BLaER1 (cell line): ENCODE measurements at regions not wholly inside any gene's neighbourhood (a gene's known extent, or its start where the extent isn't known, plus 50 kb on each side); places are given as distances from the start of the nearest gene placed in this dataset.

Source experiments
- H3K27ac ChIP-seq: shearing (Covaris generic); formaldehyde crosslinking; 2 replicates; pipeline ENCODE4 v1.8.1; 2022
- H3K27me3 ChIP-seq: shearing (Covaris generic); formaldehyde crosslinking; 2 replicates; pipeline ENCODE4 v1.8.1; 2022
- H3K36me3 ChIP-seq: shearing (Covaris generic); formaldehyde crosslinking; 2 replicates; pipeline ENCODE4 v1.8.1; 2022
- H3K4me1 ChIP-seq: shearing (Covaris generic); formaldehyde crosslinking; 2 replicates; pipeline ENCODE4 v1.8.1; 2022
- H3K4me2 ChIP-seq: shearing (Covaris generic); formaldehyde crosslinking; 2 replicates; pipeline ENCODE4 v1.8.1; 2022
- H3K4me3 ChIP-seq: shearing (Covaris generic); formaldehyde crosslinking; 2 replicates; pipeline ENCODE4 v1.8.1; 2022
- H3K9ac ChIP-seq: shearing (Covaris generic); formaldehyde crosslinking; 2 replicates; pipeline ENCODE4 v1.8.1; 2022
- H3K9me3 ChIP-seq: shearing (Covaris generic); formaldehyde crosslinking; 2 replicates; pipeline ENCODE4 v1.8.1; 2022
- H4K20me1 ChIP-seq: shearing (Covaris generic); formaldehyde crosslinking; 2 replicates; pipeline ENCODE4 v1.8.1; 2022
- Cebpa-rat ChIP-seq: shearing (Covaris generic); IDR thresholded peaks from 2 replicates; pipeline ENCODE4 v1.8.1; 2022

GRCh38 chr14:53896726-53897125 is 59.9 kb downstream of the BMP4 start:
- Histone ChIP-seq H3K27ac (no peak overlapping the region), H3K36me3 (no peaks in the 10 kb centered on the region), H3K27me3 (no peaks in the 10 kb centered on the region), H3K9ac (no peak overlapping the region), H3K4me3 (no peak overlapping the region), H3K4me1 (peaks cover 19% of the 10 kb centered on the region), H4K20me1 (peaks cover 5% of the 10 kb centered on the region; the same call in 1 of the 2 replicates), H3K4me2 (no peak overlapping the region), H3K9me3 (no peaks in the 10 kb centered on the region)
- TF ChIP-seq Cebpa-rat, result no peak

GRCh38 chr14:53894456-53894855 is 62.2 kb downstream of the BMP4 start:
- Histone ChIP-seq H4K20me1 (peaks cover 5% of the 10 kb centered on the region; the same call in 1 of the 2 replicates), H3K27me3 (no peaks in the 10 kb centered on the region), H3K4me3 (no peak overlapping the region), H3K9ac (no peak overlapping the region), H3K36me3 (no peaks in the 10 kb centered on the region), H3K4me2 (peak overlapping the region; percentile 76), H3K9me3 (no peaks in the 10 kb centered on the region), H3K4me1 (peaks cover 19% of the 10 kb centered on the region), H3K27ac (no peak overlapping the region)
- TF ChIP-seq Cebpa-rat, result no peak

- Histone ChIP-seq H3K36me3 (no peaks in the 10 kb centered on the region), H3K4me2 (peak overlapping the region; percentile 76), H4K20me1 (peaks cover 5% of the 10 kb centered on the region; the same call in 1 of the 2 replicates), H3K27me3 (no peaks in the 10 kb centered on the region), H3K4me1 (peaks cover 19% of the 10 kb centered on the region), H3K9me3 (no peaks in the 10 kb centered on the region), H3K4me3 (no peak overlapping the region), H3K9ac (no peak overlapping the region), H3K27ac (no peak overlapping the region)
- no peak for TF ChIP-seq Cebpa-rat
Observed at GRCh38 chr14:53893374-53893773, 63.3 kb downstream of the BMP4 start.

DNA sequence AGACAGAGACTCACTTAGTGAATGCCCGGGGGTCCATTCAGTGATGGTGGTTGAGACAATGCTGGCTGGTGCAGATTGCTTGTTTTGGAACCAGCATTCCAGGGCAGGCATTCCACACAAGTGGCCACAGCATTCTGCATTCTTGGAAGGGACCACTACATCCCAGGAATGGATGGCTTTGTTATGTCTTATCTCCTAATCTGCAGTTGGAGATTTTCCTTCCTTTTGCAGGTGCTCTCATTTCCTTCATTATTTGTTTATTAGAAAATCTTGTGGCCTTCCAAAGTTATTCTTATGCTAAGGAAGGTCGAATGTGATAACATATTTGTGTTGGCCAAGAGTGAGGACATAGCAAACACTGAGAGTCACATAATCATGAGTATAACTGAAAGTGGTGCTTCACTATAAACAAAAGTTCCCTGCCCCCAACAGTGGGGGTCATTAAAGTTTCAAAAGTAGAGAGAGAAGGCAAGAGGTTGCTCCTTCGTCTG is 66.0 kb downstream of the BMP4 start:
- no peaks in the 10 kb centered on the region for H3K9me3 ChIP-seq
- H3K36me3 ChIP-seq, result no peaks in the 10 kb centered on the region
- peaks cover 19% of the 10 kb centered on the region for H3K4me1 ChIP-seq
- H3K27me3 ChIP-seq, result no peaks in the 10 kb centered on the region
- no peak overlapping the region for H3K9ac ChIP-seq
- no peak overlapping the region for H3K4me2 ChIP-seq
- H4K20me1 ChIP-seq, result peaks cover 5% of the 10 kb centered on the region; the same call in 1 of the 2 replicates
- no peak overlapping the region for H3K27ac ChIP-seq
- no peak overlapping the region for H3K4me3 ChIP-seq
- no peak for TF ChIP-seq Cebpa-rat

DNA sequence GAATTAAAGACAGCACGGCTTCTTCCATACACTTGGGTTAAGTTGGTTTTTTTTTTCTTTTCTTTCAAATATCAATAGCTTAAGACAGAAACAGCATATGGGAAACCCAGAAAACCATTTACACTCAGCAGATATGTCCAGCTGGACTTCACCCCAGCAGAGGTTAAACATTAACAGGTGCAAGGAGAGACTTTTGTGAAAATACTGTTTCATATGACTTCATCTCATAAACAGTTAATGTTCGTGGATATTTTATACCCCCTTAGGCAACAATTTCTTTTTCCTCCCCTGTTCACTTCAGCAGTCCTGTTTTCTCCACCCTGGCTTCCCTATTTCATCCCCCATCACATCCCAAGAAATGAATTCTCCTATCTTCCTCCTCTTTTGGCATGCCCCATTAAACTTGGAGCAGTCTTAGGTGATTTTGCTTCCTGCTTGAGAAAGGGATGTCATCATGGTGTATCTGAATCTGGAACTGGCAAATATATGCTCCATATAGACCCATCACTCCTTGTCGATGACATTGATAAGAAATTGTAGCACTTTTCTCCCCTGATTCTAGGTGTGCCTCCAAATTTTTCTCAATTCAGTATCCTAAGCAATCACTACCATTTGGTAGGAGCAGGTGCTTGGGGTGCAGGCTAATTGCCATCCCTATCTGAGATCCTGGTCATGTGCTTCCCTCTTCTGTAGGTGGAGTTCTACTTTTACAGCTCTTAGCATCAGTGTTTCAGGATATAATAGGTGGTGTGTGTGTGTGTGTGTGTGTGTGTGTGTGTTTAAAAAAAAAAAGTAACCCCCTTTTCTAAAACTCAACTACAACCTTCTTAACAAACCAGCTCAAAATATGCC is 67.9 kb downstream of the BMP4 start:
- Histone ChIP-seq H3K4me1 (peaks cover 3% of the 10 kb centered on the region), H3K27me3 (no peaks in the 10 kb centered on the region), H3K4me3 (no peak overlapping the region), H3K4me2 (no peak overlapping the region), H3K36me3 (no peaks in the 10 kb centered on the region), H4K20me1 (no peaks in the 10 kb centered on the region), H3K9me3 (no peaks in the 10 kb centered on the region), H3K9ac (no peak overlapping the region), H3K27ac (no peak overlapping the region)
- no peak for TF ChIP-seq Cebpa-rat

DNA sequence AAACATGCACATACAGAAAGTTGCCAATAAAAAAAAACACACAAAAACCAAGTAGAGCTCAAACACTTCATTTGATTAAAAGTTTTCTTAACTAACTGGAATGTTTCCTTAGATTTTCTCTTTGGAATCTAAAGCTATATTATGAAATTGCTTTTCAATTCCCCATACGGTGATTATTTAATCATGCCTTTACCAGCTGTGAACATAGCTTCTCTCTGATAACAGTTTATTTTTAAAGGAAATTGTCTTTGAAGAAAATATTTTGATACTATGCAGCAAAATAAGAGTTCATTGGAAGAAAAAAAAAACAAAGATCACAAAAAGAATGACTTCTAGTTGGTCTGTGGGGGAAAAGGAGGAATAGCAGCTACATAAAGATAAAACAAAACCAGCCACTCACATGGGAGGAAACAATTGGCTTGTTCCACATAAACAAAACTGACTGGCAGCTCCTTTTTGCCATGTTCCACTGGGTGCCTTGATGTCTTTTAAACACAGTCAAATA is 71.4 kb downstream of the BMP4 start:
- Histone ChIP-seq H3K9ac (no peak overlapping the region), H3K4me2 (no peak overlapping the region), H3K4me3 (no peak overlapping the region), H3K27ac (no peak overlapping the region), H3K9me3 (no peaks in the 10 kb centered on the region), H3K4me1 (no peaks in the 10 kb centered on the region), H4K20me1 (no peaks in the 10 kb centered on the region), H3K36me3 (no peaks in the 10 kb centered on the region), H3K27me3 (no peaks in the 10 kb centered on the region)
- no peak for TF ChIP-seq Cebpa-rat

GRCh38 chr14:53884601-53885000 is 72.0 kb downstream of the BMP4 start:
- no peaks in the 10 kb centered on the region for H3K9me3 ChIP-seq
- no peaks in the 10 kb centered on the region for H3K4me1 ChIP-seq
- no peak overlapping the region for H3K27ac ChIP-seq
- H3K27me3 ChIP-seq, result no peaks in the 10 kb centered on the region
- H3K9ac ChIP-seq, result no peak overlapping the region
- TF ChIP-seq Cebpa-rat, result no peak
- H3K4me2 ChIP-seq, result no peak overlapping the region
- H3K4me3 ChIP-seq, result no peak overlapping the region
- no peaks in the 10 kb centered on the region for H4K20me1 ChIP-seq
- H3K36me3 ChIP-seq, result no peaks in the 10 kb centered on the region

DNA sequence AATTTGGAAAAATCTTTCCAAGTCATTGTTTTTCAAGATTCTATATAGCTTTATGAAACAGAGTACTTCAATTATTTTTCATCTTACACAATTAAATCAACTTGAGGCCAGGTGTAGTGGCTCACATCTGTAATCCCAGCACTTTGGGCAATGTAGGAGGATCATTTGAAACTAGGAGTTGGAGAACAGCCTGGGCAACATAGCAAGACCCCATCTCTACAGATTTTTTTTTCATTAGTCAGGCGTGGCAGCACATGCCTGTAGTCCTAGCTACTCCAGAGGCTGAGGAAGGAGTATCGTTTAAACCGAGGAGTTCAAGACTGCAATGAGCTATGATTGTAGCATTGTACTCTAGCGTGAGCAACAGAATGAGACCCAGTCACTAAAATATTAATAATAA is 72.9 kb downstream of the BMP4 start:
- no peak overlapping the region for H3K9ac ChIP-seq
- no peaks in the 10 kb centered on the region for H3K9me3 ChIP-seq
- H3K36me3 ChIP-seq, result no peaks in the 10 kb centered on the region
- no peak overlapping the region for H3K4me2 ChIP-seq
- H4K20me1 ChIP-seq, result no peaks in the 10 kb centered on the region
- no peak overlapping the region for H3K4me3 ChIP-seq
- no peak overlapping the region for H3K27ac ChIP-seq
- no peaks in the 10 kb centered on the region for H3K27me3 ChIP-seq
- H3K4me1 ChIP-seq, result no peaks in the 10 kb centered on the region
- no peak for TF ChIP-seq Cebpa-rat

GRCh38 chr14:53882684-53883083 is 73.9 kb downstream of the BMP4 start:
- H3K9ac ChIP-seq, result no peak overlapping the region
- no peak overlapping the region for H3K4me2 ChIP-seq
- H3K36me3 ChIP-seq, result no peaks in the 10 kb centered on the region
- H3K9me3 ChIP-seq, result no peaks in the 10 kb centered on the region
- H3K4me1 ChIP-seq, result no peaks in the 10 kb centered on the region
- TF ChIP-seq Cebpa-rat, result no peak
- no peaks in the 10 kb centered on the region for H4K20me1 ChIP-seq
- H3K27me3 ChIP-seq, result no peaks in the 10 kb centered on the region
- H3K4me3 ChIP-seq, result no peak overlapping the region
- H3K27ac ChIP-seq, result no peak overlapping the region

GRCh38 chr14:53881921-53882320 is 74.7 kb downstream of the BMP4 start:
- Histone ChIP-seq H3K9me3 (no peaks in the 10 kb centered on the region), H3K36me3 (no peaks in the 10 kb centered on the region), H3K4me3 (no peak overlapping the region), H3K27me3 (no peaks in the 10 kb centered on the region), H3K27ac (no peak overlapping the region), H3K9ac (no peak overlapping the region), H3K4me2 (no peak overlapping the region), H4K20me1 (no peaks in the 10 kb centered on the region), H3K4me1 (no peaks in the 10 kb centered on the region)
- TF ChIP-seq Cebpa-rat, result no peak
